ENCODE measurements at regions not wholly inside any gene's neighbourhood (a gene's known extent, or its start where the extent isn't known, plus 50 kb on each side); places are given as distances from the start of the nearest gene placed in this dataset.

DNA sequence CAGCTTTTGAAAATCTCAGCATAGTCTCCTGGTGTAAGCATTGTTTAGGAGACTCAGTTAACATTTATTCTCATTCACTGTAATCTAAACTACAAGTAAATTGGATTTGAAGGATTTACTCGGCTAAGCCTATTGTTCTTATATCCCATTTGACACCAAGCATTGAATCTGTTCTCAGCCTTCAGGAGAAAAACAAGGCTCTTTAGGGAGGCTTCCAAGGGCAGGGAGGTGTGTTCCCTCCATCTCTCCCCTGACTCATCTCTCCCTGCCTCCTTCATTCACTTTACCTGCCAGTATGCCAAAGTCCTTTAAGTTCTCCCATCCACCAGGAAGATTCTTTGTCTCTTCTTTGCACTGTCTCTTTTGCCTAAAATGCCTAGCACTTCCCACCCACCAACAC, 347.8 kb downstream of the MFSD1 start:
- TF ChIP-seq, protein P1, sequence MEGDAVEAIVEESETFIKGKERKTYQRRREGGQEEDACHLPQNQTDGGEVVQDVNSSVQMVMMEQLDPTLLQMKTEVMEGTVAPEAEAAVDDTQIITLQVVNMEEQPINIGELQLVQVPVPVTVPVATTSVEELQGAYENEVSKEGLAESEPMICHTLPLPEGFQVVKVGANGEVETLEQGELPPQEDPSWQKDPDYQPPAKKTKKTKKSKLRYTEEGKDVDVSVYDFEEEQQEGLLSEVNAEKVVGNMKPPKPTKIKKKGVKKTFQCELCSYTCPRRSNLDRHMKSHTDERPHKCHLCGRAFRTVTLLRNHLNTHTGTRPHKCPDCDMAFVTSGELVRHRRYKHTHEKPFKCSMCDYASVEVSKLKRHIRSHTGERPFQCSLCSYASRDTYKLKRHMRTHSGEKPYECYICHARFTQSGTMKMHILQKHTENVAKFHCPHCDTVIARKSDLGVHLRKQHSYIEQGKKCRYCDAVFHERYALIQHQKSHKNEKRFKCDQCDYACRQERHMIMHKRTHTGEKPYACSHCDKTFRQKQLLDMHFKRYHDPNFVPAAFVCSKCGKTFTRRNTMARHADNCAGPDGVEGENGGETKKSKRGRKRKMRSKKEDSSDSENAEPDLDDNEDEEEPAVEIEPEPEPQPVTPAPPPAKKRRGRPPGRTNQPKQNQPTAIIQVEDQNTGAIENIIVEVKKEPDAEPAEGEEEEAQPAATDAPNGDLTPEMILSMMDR (IDR thresholded peaks at IDR 0.05; ENCODE audit: insufficient read depth, low read depth, low read length) = no peak
- DNase-seq (ENCODE audit: low read depth) = no peak
- H3K4me3 ChIP-seq (ENCODE audit: low read depth, low read length) = no peak overlapping the region

DNA sequence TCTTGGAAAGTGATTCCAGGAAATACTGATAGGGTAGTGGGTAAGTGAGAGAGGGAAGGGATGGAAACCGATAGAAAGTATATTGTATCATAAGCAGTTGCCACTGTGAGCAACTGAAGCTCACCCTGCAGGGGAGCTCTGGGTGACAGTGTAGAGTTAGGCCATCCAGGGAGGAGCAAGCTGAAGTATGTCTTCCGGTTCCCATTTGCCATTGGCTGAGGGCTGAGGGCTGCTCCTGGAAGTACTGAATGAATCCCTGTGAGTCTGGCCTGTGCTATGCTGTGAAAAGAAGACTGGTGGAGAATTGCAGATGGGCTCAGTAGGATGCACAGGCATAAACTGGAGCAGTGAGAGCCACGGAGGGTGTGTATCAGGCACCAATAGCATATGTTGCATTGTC, 348.3 kb downstream of the MFSD1 start:
- TF ChIP-seq, protein P1 (IDR thresholded peaks at IDR 0.05; ENCODE audit: insufficient read depth, low read depth, low read length) = no peak
- no peak overlapping the region for H3K4me3 ChIP-seq (ENCODE audit: low read depth, low read length)
- no peak for DNase-seq (ENCODE audit: low read depth)

DNA sequence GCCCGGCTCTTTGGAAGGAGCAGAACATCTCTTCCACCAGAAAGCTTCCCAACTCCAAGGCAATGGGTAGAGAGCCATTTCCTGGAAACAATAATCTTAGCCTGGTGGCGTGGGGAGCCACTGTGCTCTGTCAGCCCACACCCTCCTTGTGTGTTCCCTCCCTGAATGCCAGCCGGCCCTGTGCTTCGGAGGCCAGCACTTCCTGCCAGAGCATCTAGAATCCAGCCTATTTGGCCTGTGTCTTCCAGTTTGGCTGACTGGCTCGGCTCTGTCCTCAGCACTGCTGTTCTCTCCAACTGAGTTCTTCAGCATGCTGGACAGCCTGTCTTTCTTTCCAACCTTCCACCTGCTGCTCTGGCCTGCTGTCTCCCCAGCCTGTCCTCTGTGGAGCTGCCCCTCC, 349.3 kb downstream of the MFSD1 start:
- TF ChIP-seq, protein P1 (IDR thresholded peaks at IDR 0.05; ENCODE audit: insufficient read depth, low read depth, low read length) = no peak
- H3K4me3 ChIP-seq (ENCODE audit: low read depth, low read length) = no peak overlapping the region
- no peak for DNase-seq (ENCODE audit: low read depth)

DNA sequence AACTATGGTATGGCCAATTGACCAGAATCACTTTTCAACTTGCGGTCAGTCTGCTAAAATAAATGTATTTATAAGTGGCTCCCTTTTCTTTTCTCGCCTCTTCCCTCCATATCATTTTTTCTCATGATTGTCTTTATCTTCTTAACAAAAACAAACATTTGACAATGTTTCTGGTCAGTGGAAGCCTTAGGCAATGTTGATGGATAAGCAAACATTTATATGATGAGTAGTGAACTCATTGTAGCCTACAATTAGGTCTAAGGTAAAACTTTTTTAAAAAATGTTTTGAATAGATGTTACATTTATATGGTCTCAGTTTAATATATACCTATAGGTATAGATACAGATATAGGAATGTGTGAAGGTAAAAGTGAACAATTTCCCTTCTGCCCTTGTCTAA, 355.4 kb downstream of the MFSD1 start:
- no peak overlapping the region for H3K4me3 ChIP-seq (ENCODE audit: low read depth, low read length)
- DNase-seq (ENCODE audit: low read depth) = no peak
- TF ChIP-seq, protein P1 (IDR thresholded peaks at IDR 0.05; ENCODE audit: insufficient read depth, low read depth, low read length) = no peak

DNA sequence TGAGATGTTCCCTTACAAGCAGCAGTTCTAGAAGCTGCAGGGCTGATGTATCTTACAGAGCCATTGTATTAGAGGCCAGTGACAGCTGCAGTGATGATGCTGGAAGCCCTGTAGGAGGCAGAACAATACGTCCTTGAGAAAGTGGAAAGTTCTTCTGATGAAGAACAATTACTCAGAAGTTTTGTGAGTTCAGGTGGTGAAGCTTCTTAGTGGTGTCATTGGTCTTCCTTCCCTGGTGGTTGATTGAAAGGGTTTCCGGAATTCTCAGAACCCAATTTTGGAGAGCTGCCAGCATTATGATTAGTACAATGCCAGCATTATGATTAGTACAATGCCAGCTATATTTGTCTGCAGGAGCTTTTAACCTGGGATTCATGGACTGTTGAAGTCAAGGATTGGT, 356.4 kb downstream of the MFSD1 start:
- TF ChIP-seq, protein P1 (IDR thresholded peaks at IDR 0.05; ENCODE audit: insufficient read depth, low read depth, low read length) = no peak
- DNase-seq (ENCODE audit: low read depth) = no peak

DNA sequence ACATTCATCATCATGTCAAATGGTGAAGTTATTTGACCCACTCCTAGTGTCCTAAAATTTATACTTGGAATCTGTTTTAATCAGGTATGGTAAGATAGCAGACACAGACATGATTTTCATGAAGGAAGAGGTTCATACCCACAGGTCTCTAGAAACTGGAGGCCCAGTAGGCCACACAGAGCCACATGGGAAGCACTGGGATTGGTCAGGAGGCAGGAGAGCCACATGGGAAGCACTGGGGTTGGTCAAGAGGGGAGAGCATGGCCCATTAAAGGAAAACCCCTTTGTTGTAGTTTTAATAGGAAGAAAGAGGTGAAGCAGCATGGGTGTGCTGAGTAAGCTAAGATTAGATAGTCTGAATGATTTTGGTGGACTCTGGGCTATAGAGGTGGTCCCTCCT, 356.9 kb downstream of the MFSD1 start:
- DNase-seq (ENCODE audit: low read depth) = no peak
- H3K4me3 ChIP-seq (ENCODE audit: low read depth, low read length) = no peak overlapping the region
- TF ChIP-seq, protein P1 (IDR thresholded peaks at IDR 0.05; ENCODE audit: insufficient read depth, low read depth, low read length) = no peak

More for the DNA sequence above, 356.4 kb downstream of the MFSD1 start:
- no peak overlapping the region for H3K4me3 ChIP-seq (ENCODE audit: low read depth, low read length)

DNA sequence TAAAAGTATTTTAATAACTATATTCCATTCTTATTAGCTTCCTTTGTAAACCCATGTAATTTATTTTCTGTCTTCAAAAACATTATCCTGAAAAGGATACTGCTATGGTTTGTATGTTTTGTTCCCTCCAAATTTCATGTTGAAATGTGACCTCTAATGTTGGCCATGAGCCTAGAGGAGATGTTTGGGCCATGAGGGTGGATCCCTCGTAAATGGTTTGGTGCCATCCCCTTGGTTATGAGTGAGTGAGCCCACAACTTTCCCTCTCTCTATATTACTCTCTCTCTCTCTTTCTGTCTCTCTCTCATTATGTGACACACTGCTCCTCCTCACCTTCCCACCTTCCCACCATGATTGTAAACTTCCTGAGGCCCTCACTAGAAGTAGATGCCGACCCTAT, 357.7 kb downstream of the MFSD1 start:
- H3K4me3 ChIP-seq (ENCODE audit: low read depth, low read length) = no peak overlapping the region
- TF ChIP-seq, protein P1 (IDR thresholded peaks at IDR 0.05; ENCODE audit: insufficient read depth, low read depth, low read length) = no peak
- DNase-seq (ENCODE audit: low read depth) = no peak
